Subcutaneous abdominal adipose tissue (tissue), 5 donors: ENCODE measurements at regions not wholly inside any gene's neighbourhood (a gene's known extent, or its start where the extent isn't known, plus 50 kb on each side); places are given as distances from the start of the nearest gene placed in this dataset.

Experiments
- H3K27ac ChIP-seq: one replicate; pipeline ENCODE4 v1.7.0; 2013; ENCODE audit warnings: low read depth, mild to moderate bottlenecking, inconsistent platforms, low read length, moderate library complexity
- H3K27me3 ChIP-seq, 5 donors: one replicate each; pipeline ENCODE4 v1.7.0; 2013; ENCODE audit warnings: low read length in 5 of 5, inconsistent platforms in 1 of 5; ENCODE audit not compliant: control insufficient read depth in 5 of 5, insufficient read depth in 4 of 5
- H3K36me3 ChIP-seq, 5 donors: one replicate each; pipeline ENCODE4 v1.7.0; 2013; ENCODE audit warnings: low read length in 5 of 5; ENCODE audit not compliant: control insufficient read depth in 5 of 5, insufficient read depth in 5 of 5
- H3K4me1 ChIP-seq, 5 donors: one replicate each; pipeline ENCODE4 v1.7.0; 2013; ENCODE audit warnings: low read length in 5 of 5, mild to moderate bottlenecking in 3 of 5, moderate library complexity in 1 of 5; ENCODE audit not compliant: control insufficient read depth in 5 of 5, insufficient read depth in 5 of 5
- H3K4me3 ChIP-seq, 5 donors: one replicate each; pipeline ENCODE4 v1.7.0; 2013; ENCODE audit warnings: low read length in 5 of 5, low read depth in 1 of 5
- H3K9ac ChIP-seq, 5 donors: one replicate each; pipeline ENCODE4 v1.7.0; 2013; ENCODE audit warnings: low read length in 5 of 5, mild to moderate bottlenecking in 4 of 5, moderate library complexity in 3 of 5
- H3K9me3 ChIP-seq, 5 donors: one replicate each; pipeline ENCODE4 v1.7.0; 2013; ENCODE audit warnings: low read length in 5 of 5; ENCODE audit not compliant: control insufficient read depth in 5 of 5
- donor health status: healthy.
- donor health status: healthy.
- donor health status: healthy.
- donor health status: healthy.
- donor health status: healthy.

- H3K27ac ChIP-seq: no peak overlapping the region
- H3K9me3 ChIP-seq: no peaks in the 10 kb centered on the region
- H3K36me3 ChIP-seq: no peaks in the 10 kb centered on the region
- H3K4me1 ChIP-seq: no peaks in the 10 kb centered on the region
- no peaks in the 10 kb centered on the region for H3K27me3 ChIP-seq
- H3K4me3 ChIP-seq: no peak overlapping the region
- H3K9ac ChIP-seq: no peak overlapping the region
Measured at GRCh38 chr5:62077387-62077786, 228.6 kb upstream of the KIF2A start.

- no peak overlapping the region for H3K27ac ChIP-seq
- H3K27me3 ChIP-seq: no peaks in the 10 kb centered on the region
- no peak overlapping the region for H3K4me3 ChIP-seq
- H3K4me1 ChIP-seq: no peaks in the 10 kb centered on the region
- H3K9me3 ChIP-seq: no peaks in the 10 kb centered on the region
- no peak overlapping the region for H3K9ac ChIP-seq
- H3K36me3 ChIP-seq: no peaks in the 10 kb centered on the region
Measured at GRCh38 chr5:62077823-62078550, 228.0 kb upstream of the KIF2A start.

GRCh38 chr5:62082370-62082801 lies 223.6 kb upstream of the KIF2A start:
- Histone ChIP-seq H3K27ac (no peak overlapping the region), H3K9ac (no peak overlapping the region), H3K9me3 (no peaks in the 10 kb centered on the region), H3K36me3 (no peaks in the 10 kb centered on the region), H3K27me3 (no peaks in the 10 kb centered on the region), H3K4me3 (no peak overlapping the region), H3K4me1 (no peaks in the 10 kb centered on the region)

- no peaks in the 10 kb centered on the region for H3K9me3 ChIP-seq
Measured at GRCh38 chr5:62083247-62083646, 222.8 kb upstream of the KIF2A start.

GRCh38 chr5:62083661-62084060 lies 222.3 kb upstream of the KIF2A start:
- H3K27me3 ChIP-seq: no peaks in the 10 kb centered on the region

More at GRCh38 chr5:62083247-62083646, 222.8 kb upstream of the KIF2A start:
- Histone ChIP-seq H3K27ac (no peak overlapping the region), H3K27me3 (no peaks in the 10 kb centered on the region), H3K36me3 (no peaks in the 10 kb centered on the region), H3K4me3 (no peak overlapping the region), H3K9ac (no peak overlapping the region), H3K4me1 (no peaks in the 10 kb centered on the region)

GRCh38 chr5:62084391-62084790 lies 221.6 kb upstream of the KIF2A start:
- H3K27ac ChIP-seq: no peak overlapping the region
- H3K9ac ChIP-seq: no peak overlapping the region
- no peaks in the 10 kb centered on the region for H3K36me3 ChIP-seq
- H3K27me3 ChIP-seq: no peaks in the 10 kb centered on the region
- H3K4me1 ChIP-seq: no peaks in the 10 kb centered on the region
- H3K4me3 ChIP-seq: no peak overlapping the region
- H3K9me3 ChIP-seq: no peaks in the 10 kb centered on the region

More at GRCh38 chr5:62083661-62084060, 222.3 kb upstream of the KIF2A start:
- H3K9ac ChIP-seq: no peak overlapping the region
- no peak overlapping the region for H3K27ac ChIP-seq
- H3K4me3 ChIP-seq: no peak overlapping the region
- no peaks in the 10 kb centered on the region for H3K4me1 ChIP-seq
- H3K36me3 ChIP-seq: no peaks in the 10 kb centered on the region
- no peaks in the 10 kb centered on the region for H3K9me3 ChIP-seq

GRCh38 chr5:62090953-62091352 lies 215.1 kb upstream of the KIF2A start:
- Histone ChIP-seq H3K27me3 (no peaks in the 10 kb centered on the region), H3K4me1 (peaks cover 0 to 5% (median 4%) of the 10 kb centered on the region in 5 donors), H3K9ac (no peak overlapping the region), H3K36me3 (no peaks in the 10 kb centered on the region), H3K27ac (no peak overlapping the region), H3K4me3 (no peak overlapping the region), H3K9me3 (no peaks in the 10 kb centered on the region)

- no peaks in the 10 kb centered on the region for H3K9me3 ChIP-seq
- no peak overlapping the region for H3K27ac ChIP-seq
- no peak overlapping the region for H3K9ac ChIP-seq
- no peaks in the 10 kb centered on the region for H3K36me3 ChIP-seq
- peak overlapping the region in 1 of 5 donors; percentile 17 for H3K4me3 ChIP-seq
- H3K4me1 ChIP-seq: peaks cover 0 to 5% (median 4%) of the 10 kb centered on the region in 5 donors
- H3K27me3 ChIP-seq: no peaks in the 10 kb centered on the region
Measured at GRCh38 chr5:62093411-62093810, 212.6 kb upstream of the KIF2A start.

- peaks cover 0 to 5% (median 4%) of the 10 kb centered on the region in 5 donors for H3K4me1 ChIP-seq
- H3K4me3 ChIP-seq: peak overlapping the region in 1 of 5 donors; percentile 17
- no peak overlapping the region for H3K9ac ChIP-seq
Measured at GRCh38 chr5:62093976-62094375, 212.0 kb upstream of the KIF2A start.

GRCh38 chr5:62097361-62097760 lies 208.6 kb upstream of the KIF2A start:
- H3K4me3 ChIP-seq: no peak overlapping the region
- H3K27ac ChIP-seq: no peak overlapping the region
- H3K4me1 ChIP-seq: peaks cover 0 to 5% (median 4%) of the 10 kb centered on the region in 5 donors

More at GRCh38 chr5:62093976-62094375, 212.0 kb upstream of the KIF2A start:
- H3K9me3 ChIP-seq: no peaks in the 10 kb centered on the region
- no peaks in the 10 kb centered on the region for H3K27me3 ChIP-seq
- H3K27ac ChIP-seq: no peak overlapping the region
- H3K36me3 ChIP-seq: no peaks in the 10 kb centered on the region

More at GRCh38 chr5:62097361-62097760, 208.6 kb upstream of the KIF2A start:
- no peaks in the 10 kb centered on the region for H3K36me3 ChIP-seq
- no peak overlapping the region for H3K9ac ChIP-seq
- H3K27me3 ChIP-seq: no peaks in the 10 kb centered on the region
- H3K9me3 ChIP-seq: no peaks in the 10 kb centered on the region
